NT2/D1 (cell line): ENCODE measurements at regions not wholly inside any gene's neighbourhood (a gene's known extent, or its start where the extent isn't known, plus 50 kb on each side); places are given as distances from the start of the nearest gene placed in this dataset.

Experiments
- DNase-seq: peaks from one replicate; pipeline ENCODE4 v3.0.0-alpha.2; 2011; ENCODE audit warnings: low read depth, low spot score
- H3K27me3 ChIP-seq: 2 replicates; pipeline ENCODE4 v1.6.0; 2011; ENCODE audit warnings: mild to moderate bottlenecking; ENCODE audit not compliant: insufficient read length, insufficient read depth
- H3K36me3 ChIP-seq: 2 replicates; pipeline ENCODE4 v1.6.1; 2011; ENCODE audit warnings: mild to moderate bottlenecking, low read length, mixed read lengths; ENCODE audit not compliant: insufficient read depth, insufficient read length
- H3K4me1 ChIP-seq: 2 replicates; pipeline ENCODE4 v1.5.1; 2011; ENCODE audit not compliant: insufficient read depth, insufficient read length
- H3K4me3 ChIP-seq: 2 replicates; pipeline ENCODE4 v1.5.1; 2011; ENCODE audit warnings: low read depth; ENCODE audit not compliant: insufficient read length
- H3K9ac ChIP-seq: 2 replicates; pipeline ENCODE4 v1.6.0; 2011; ENCODE audit warnings: low read depth; ENCODE audit not compliant: insufficient read length
- H3K9me3 ChIP-seq: 2 replicates; pipeline ENCODE4 v1.5.1; 2011; ENCODE audit warnings: mild to moderate bottlenecking, low read length; ENCODE audit not compliant: insufficient read depth
- SUZ12 ChIP-seq: IDR thresholded peaks from 2 replicates; pipeline ENCODE4 v1.6.1; 2011; ENCODE audit not compliant: insufficient read length, insufficient read depth; ENCODE audit errors: extremely low read depth
- YY1 ChIP-seq: IDR thresholded peaks from 2 replicates; pipeline ENCODE4 v1.6.1; 2011; ENCODE audit not compliant: insufficient read length, insufficient read depth
- ZNF274 ChIP-seq: IDR thresholded peaks from 2 replicates; pipeline ENCODE4 v1.6.1; 2011; ENCODE audit warnings: mild to moderate bottlenecking, low read depth, low read length

GRCh38 chr2:147500229-147500628 is 344.6 kb upstream of the ACVR2A start:
- H3K4me1 ChIP-seq: no peaks in the 10 kb centered on the region
- H3K4me3 ChIP-seq: no peak overlapping the region
- TF ChIP-seq YY1: no peak
- no peak for TF ChIP-seq ZNF274
- no peak for TF ChIP-seq SUZ12

GRCh38 chr2:147499785-147500184 is 345.0 kb upstream of the ACVR2A start:
- no peak overlapping the region for H3K9ac ChIP-seq
- DNase-seq: no peak
- no peaks in the 10 kb centered on the region for H3K4me1 ChIP-seq
- H3K36me3 ChIP-seq: no peaks in the 10 kb centered on the region
- TF ChIP-seq YY1: no peak
- no peak for TF ChIP-seq ZNF274
- no peak for TF ChIP-seq SUZ12
- no peaks in the 10 kb centered on the region for H3K9me3 ChIP-seq
- no peaks in the 10 kb centered on the region for H3K27me3 ChIP-seq
- no peak overlapping the region for H3K4me3 ChIP-seq

More at GRCh38 chr2:147500229-147500628, 344.6 kb upstream of the ACVR2A start:
- H3K27me3 ChIP-seq: no peaks in the 10 kb centered on the region
- no peaks in the 10 kb centered on the region for H3K36me3 ChIP-seq
- no peak for DNase-seq
- H3K9ac ChIP-seq: no peak overlapping the region
- H3K9me3 ChIP-seq: no peaks in the 10 kb centered on the region

GRCh38 chr2:147495734-147496133 is 349.1 kb upstream of the ACVR2A start:
- Histone ChIP-seq H3K9me3 (no peaks in the 10 kb centered on the region), H3K9ac (no peak overlapping the region), H3K36me3 (no peaks in the 10 kb centered on the region), H3K27me3 (no peaks in the 10 kb centered on the region), H3K4me3 (no peak overlapping the region), H3K4me1 (no peaks in the 10 kb centered on the region)
- no peak for DNase-seq
- TF ChIP-seq YY1 (no peak), SUZ12 (no peak), ZNF274 (no peak)

- no peak for DNase-seq
- H3K4me1 ChIP-seq: no peaks in the 10 kb centered on the region
- H3K36me3 ChIP-seq: no peaks in the 10 kb centered on the region
- TF ChIP-seq YY1: no peak
- no peak for TF ChIP-seq ZNF274
- TF ChIP-seq SUZ12: no peak
- no peak overlapping the region for H3K9ac ChIP-seq
- no peaks in the 10 kb centered on the region for H3K9me3 ChIP-seq
- no peaks in the 10 kb centered on the region for H3K27me3 ChIP-seq
- no peak overlapping the region for H3K4me3 ChIP-seq
These were observed 352.4 kb upstream of the ACVR2A start for GRCh38 chr2:147492471-147492870.

DNA sequence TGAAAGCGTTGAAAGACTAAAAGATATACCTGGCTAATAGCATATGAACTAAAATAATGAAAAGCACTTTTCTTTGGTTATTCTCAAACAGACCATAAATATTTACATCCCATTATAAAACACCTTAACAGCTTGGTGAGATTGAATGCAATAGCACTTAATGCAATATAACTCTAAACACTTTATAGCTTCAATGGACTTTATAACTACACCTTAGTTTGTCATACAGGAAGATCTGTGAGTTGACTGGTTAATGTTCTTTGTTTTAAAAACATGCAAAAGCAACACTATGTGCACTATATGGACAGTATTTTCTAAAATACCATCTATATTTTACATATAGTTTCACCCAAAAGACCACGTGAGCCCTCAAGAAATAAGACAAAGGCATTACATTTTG is 353.3 kb upstream of the ACVR2A start:
- H3K4me3 ChIP-seq: no peak overlapping the region
- no peaks in the 10 kb centered on the region for H3K36me3 ChIP-seq
- TF ChIP-seq YY1: no peak
- no peak for TF ChIP-seq SUZ12
- TF ChIP-seq ZNF274: no peak
- H3K9ac ChIP-seq: no peak overlapping the region
- DNase-seq: no peak
- H3K9me3 ChIP-seq: no peaks in the 10 kb centered on the region
- H3K4me1 ChIP-seq: no peaks in the 10 kb centered on the region
- H3K27me3 ChIP-seq: no peaks in the 10 kb centered on the region

DNA sequence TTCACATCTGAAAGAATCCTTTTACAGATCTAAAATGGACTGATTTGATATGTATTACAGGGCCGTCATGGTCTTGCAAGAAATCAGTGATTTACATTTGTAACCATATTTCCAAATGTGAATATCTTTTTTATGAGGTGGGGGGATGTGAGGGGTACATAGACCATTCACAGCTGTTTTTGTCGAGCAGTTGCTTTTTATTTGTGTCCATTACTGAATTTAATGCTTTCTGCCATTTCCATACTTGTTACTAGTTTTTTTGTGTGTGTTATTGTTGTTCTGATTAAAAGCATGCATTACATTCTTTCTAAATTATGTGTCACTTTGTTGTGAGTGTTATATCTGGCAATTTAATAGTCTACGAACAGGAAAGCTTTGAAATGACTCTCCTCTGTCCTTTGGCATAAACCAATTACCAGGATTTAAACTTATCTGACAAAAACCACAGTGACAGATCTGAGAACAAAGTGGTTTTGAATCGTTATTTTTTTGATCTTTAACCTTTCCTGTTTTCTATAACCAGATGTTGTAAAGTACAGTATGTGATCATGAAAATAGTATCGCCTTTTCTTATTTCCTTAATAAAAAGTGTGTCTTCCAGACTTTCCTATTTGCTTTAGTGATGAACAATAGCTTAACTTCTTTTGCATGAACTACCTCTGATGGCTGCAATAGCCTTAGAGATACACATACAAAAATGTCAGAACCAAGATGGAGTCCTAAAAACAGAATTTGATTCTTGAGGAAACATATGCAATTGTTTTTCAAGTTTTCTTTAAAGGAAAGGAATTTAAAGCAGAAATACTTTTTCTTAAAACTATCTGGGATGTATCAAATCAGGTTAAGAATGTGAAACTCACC is 354.2 kb upstream of the ACVR2A start:
- no peaks in the 10 kb centered on the region for H3K27me3 ChIP-seq

GRCh38 chr2:147488472-147488871 is 356.4 kb upstream of the ACVR2A start:
- H3K9ac ChIP-seq: no peak overlapping the region
- no peak for DNase-seq
- H3K4me1 ChIP-seq: no peaks in the 10 kb centered on the region
- H3K27me3 ChIP-seq: no peaks in the 10 kb centered on the region
- no peaks in the 10 kb centered on the region for H3K36me3 ChIP-seq
- H3K4me3 ChIP-seq: no peak overlapping the region
- H3K9me3 ChIP-seq: no peaks in the 10 kb centered on the region
- no peak for TF ChIP-seq ZNF274
- no peak for TF ChIP-seq SUZ12
- no peak for TF ChIP-seq YY1

More for the DNA sequence above, 354.2 kb upstream of the ACVR2A start:
- DNase-seq: no peak
- Histone ChIP-seq H3K4me3 (no peak overlapping the region), H3K36me3 (no peaks in the 10 kb centered on the region), H3K9me3 (no peaks in the 10 kb centered on the region), H3K9ac (no peak overlapping the region), H3K4me1 (no peaks in the 10 kb centered on the region)
- no peak for TF ChIP-seq YY1
- no peak for TF ChIP-seq SUZ12
- TF ChIP-seq ZNF274: no peak
